Vagina (tissue), 2 donors: ENCODE measurements at regions not wholly inside any gene's neighbourhood (a gene's known extent, or its start where the extent isn't known, plus 50 kb on each side); places are given as distances from the start of the nearest gene placed in this dataset.

ENCODE experiments used
- DNase-seq, 2 donors: peaks; one replicate each; pipeline ENCODE4 v3.0.0-alpha.2; 2017; ENCODE audit errors: extremely low spot score in 2 of 2
- H3K27ac ChIP-seq: fragments of 200-600 bp; sonication (generic); one replicate; pipeline ENCODE4 v1.5.1; 2019
- H3K27me3 ChIP-seq: fragments of 200-600 bp; sonication (generic); one replicate; pipeline ENCODE4 v1.5.1; 2019
- H3K36me3 ChIP-seq, 2 donors: fragments of 200-600 bp; sonication (generic); one replicate each; pipeline ENCODE4 v1.5.1; 2017 to 2019
- H3K4me1 ChIP-seq: fragments of 200-600 bp; sonication (generic); one replicate; pipeline ENCODE4 v1.5.1; 2019
- H3K4me3 ChIP-seq, 2 donors: fragments of 200-600 bp; sonication (generic); 1 replicate in 1 of 2; 2 replicates in 1 of 2; pipeline ENCODE4 v1.5.1; 2016 to 2019
- H3K9me3 ChIP-seq: fragments of 200-600 bp; sonication (generic); one replicate; pipeline ENCODE4 v1.5.1; 2019
- CTCF ChIP-seq, 3 experiments: fragments of 450-650 bp in 2 of 3; fragments of 200-600 bp in 1 of 3; sonication (generic) in 1 of 3; IDR thresholded peaks; one replicate each; pipeline ENCODE4 v1.5.1; 2017 to 2019; ENCODE audit warnings: antibody characterized with exemption in 3 of 3, mild to moderate bottlenecking in 2 of 3, moderate library complexity in 2 of 3
- POLR2A ChIP-seq, 2 donors: fragments of 450-650 bp; IDR thresholded peaks; one replicate each; pipeline ENCODE4 v1.6.1; 2017; ENCODE audit warnings: antibody characterized with exemption in 2 of 2, mild to moderate bottlenecking in 2 of 2, moderate library complexity in 2 of 2
- POLR2AphosphoS5 ChIP-seq, 2 donors: sonication (generic); formaldehyde crosslinking; IDR thresholded peaks; one replicate each; pipeline ENCODE4 v1.9.0; 2017; ENCODE audit warnings: antibody characterized with exemption in 2 of 2, mild to moderate bottlenecking in 2 of 2, low read depth in 1 of 2; ENCODE audit not compliant: insufficient read depth in 1 of 2
- intact Hi-C: fragments of 100-400 bp; cut with DNase I; formaldehyde crosslinking; loops from one replicate; pipeline ENCODE4 v1.15.1; 2023

GRCh38 chr9:28866951-28867350 is 1293.7 kb upstream of the C9orf72 start:
- H3K36me3 ChIP-seq, result no peaks in the 10 kb centered on the region
- H3K27me3 ChIP-seq, result no peaks in the 10 kb centered on the region
- no peak for DNase-seq
- no peak overlapping the region for H3K4me3 ChIP-seq
- intact Hi-C loops, result no loop called here
- H3K27ac ChIP-seq, result no peak overlapping the region
- TF ChIP-seq POLR2AphosphoS5 (IDR thresholded peaks at IDR 0.05; ENCODE audit: insufficient read depth in 1 of 2, low read depth in 1 of 2) (no peak), CTCF (IDR thresholded peaks at IDR 0.05) (no peak)
- no peaks in the 10 kb centered on the region for H3K9me3 ChIP-seq
- no peaks in the 10 kb centered on the region for H3K4me1 ChIP-seq

- Histone ChIP-seq H3K27ac (no peak overlapping the region), H3K4me3 (no peak overlapping the region), H3K4me1 (no peaks in the 10 kb centered on the region), H3K27me3 (no peaks in the 10 kb centered on the region), H3K36me3 (no peaks in the 10 kb centered on the region), H3K9me3 (no peaks in the 10 kb centered on the region)
- no peak for DNase-seq
- no peak for TF ChIP-seq CTCF (IDR thresholded peaks at IDR 0.05)
- TF ChIP-seq POLR2AphosphoS5 (IDR thresholded peaks at IDR 0.05; ENCODE audit: insufficient read depth in 1 of 2, low read depth in 1 of 2), result no peak
- no peak for TF ChIP-seq POLR2A (IDR thresholded peaks at IDR 0.05)
- intact Hi-C loops, result no loop called here
Measured at GRCh38 chr9:28868228-28868990, 1295.1 kb upstream of the C9orf72 start.

GRCh38 chr9:28882529-28882928 is 1309.2 kb upstream of the C9orf72 start:
- Histone ChIP-seq H3K9me3 (no peaks in the 10 kb centered on the region), H3K36me3 (no peaks in the 10 kb centered on the region), H3K27me3 (no peaks in the 10 kb centered on the region), H3K4me3 (no peak overlapping the region), H3K27ac (no peak overlapping the region), H3K4me1 (no peaks in the 10 kb centered on the region)
- DNase-seq, result no peak
- no peak for TF ChIP-seq POLR2A (IDR thresholded peaks at IDR 0.05)
- no peak for TF ChIP-seq CTCF (IDR thresholded peaks at IDR 0.05)
- no peak for TF ChIP-seq POLR2AphosphoS5 (IDR thresholded peaks at IDR 0.05; ENCODE audit: insufficient read depth in 1 of 2, low read depth in 1 of 2)
- intact Hi-C loops, result no loop called here

- H3K36me3 ChIP-seq, result no peaks in the 10 kb centered on the region
- intact Hi-C loops, result no loop called here
- no peak for DNase-seq
Measured at GRCh38 chr9:28883234-28883633, 1310.0 kb upstream of the C9orf72 start.

More at GRCh38 chr9:28883234-28883633, 1310.0 kb upstream of the C9orf72 start:
- H3K4me3 ChIP-seq, result no peak overlapping the region
- H3K27ac ChIP-seq, result no peak overlapping the region
- H3K27me3 ChIP-seq, result no peaks in the 10 kb centered on the region
- no peaks in the 10 kb centered on the region for H3K9me3 ChIP-seq
- no peaks in the 10 kb centered on the region for H3K4me1 ChIP-seq
- TF ChIP-seq POLR2AphosphoS5 (IDR thresholded peaks at IDR 0.05; ENCODE audit: insufficient read depth in 1 of 2, low read depth in 1 of 2), result no peak
- no peak for TF ChIP-seq POLR2A (IDR thresholded peaks at IDR 0.05)
- no peak for TF ChIP-seq CTCF (IDR thresholded peaks at IDR 0.05)
